ENCODE measurements at regions not wholly inside any gene's neighbourhood (a gene's known extent, or its start where the extent isn't known, plus 50 kb on each side); places are given as distances from the start of the nearest gene placed in this dataset.

- no peak for DNase-seq
These were observed 376.6 kb upstream of the XYLT1 start for GRCh38 chr16:17847234-17847795.

GRCh38 chr16:17846030-17846429 is 375.3 kb upstream of the XYLT1 start:
- DNase-seq: no peak

GRCh38 chr16:17845031-17845430 is 374.3 kb upstream of the XYLT1 start:
- DNase-seq: no peak

- DNase-seq: no peak
These were observed 373.1 kb upstream of the XYLT1 start for GRCh38 chr16:17843905-17844304.

GRCh38 chr16:17839907-17840306 is 369.1 kb upstream of the XYLT1 start:
- no peak for DNase-seq

GRCh38 chr16:17839272-17839671 is 368.5 kb upstream of the XYLT1 start:
- no peak for DNase-seq

GRCh38 chr16:17836868-17837602 is 366.3 kb upstream of the XYLT1 start:
- no peak for DNase-seq

GRCh38 chr16:17835118-17835876 is 364.5 kb upstream of the XYLT1 start:
- DNase-seq: no peak

- no peak for DNase-seq
These were observed 362.0 kb upstream of the XYLT1 start for GRCh38 chr16:17832738-17833137.

- DNase-seq: no peak
These were observed 360.6 kb upstream of the XYLT1 start for GRCh38 chr16:17831330-17831729.

GRCh38 chr16:17830651-17831050 is 359.9 kb upstream of the XYLT1 start:
- DNase-seq: no peak

- DNase-seq: no peak
These were observed 359.1 kb upstream of the XYLT1 start for GRCh38 chr16:17829811-17830210.

GRCh38 chr16:17828012-17828411 is 357.3 kb upstream of the XYLT1 start:
- DNase-seq: no peak

- no peak for DNase-seq
These were observed 356.6 kb upstream of the XYLT1 start for GRCh38 chr16:17827313-17827712.

GRCh38 chr16:17817943-17818342 is 347.2 kb upstream of the XYLT1 start:
- DNase-seq: no peak

- no peak for DNase-seq
These were observed 346.5 kb upstream of the XYLT1 start for GRCh38 chr16:17817260-17817659.

- no peak for DNase-seq
These were observed 342.0 kb upstream of the XYLT1 start for GRCh38 chr16:17812771-17813170.

GRCh38 chr16:17804857-17805256 is 334.1 kb upstream of the XYLT1 start:
- no peak for DNase-seq

- DNase-seq: no peak
These were observed 333.1 kb upstream of the XYLT1 start for GRCh38 chr16:17803625-17804410.

GRCh38 chr16:17802571-17802970 is 331.8 kb upstream of the XYLT1 start:
- no peak for DNase-seq

GRCh38 chr16:17801068-17801467 is 330.3 kb upstream of the XYLT1 start:
- no peak for DNase-seq

GRCh38 chr16:17798716-17799115 is 328.0 kb upstream of the XYLT1 start:
- DNase-seq: no peak

GRCh38 chr16:17793354-17793753 is 322.6 kb upstream of the XYLT1 start:
- DNase-seq: no peak

Data from effector CD4-positive, alpha-beta T cell (primary cell).